MCF 10A (cell line): ENCODE measurements at regions not wholly inside any gene's neighbourhood (a gene's known extent, or its start where the extent isn't known, plus 50 kb on each side); places are given as distances from the start of the nearest gene placed in this dataset.

Source experiments
- BruUV-seq: library from RNA; stranded (reverse); fragments of 400-500 nt; replicated peaks from 2 replicates; lab custom pipeline; 2021; lab: Mats Ljungman, UMichigan
- CTCF ChIA-PET: fragments of 300-600 bp; sonication (Branson Sonifier 250); formaldehyde crosslinking; extraction: SDS; loops from one replicate; lab custom pipeline; 2021; ENCODE audit warnings: antibody characterized with exemption, inconsistent platforms; lab: Yijun Ruan, JAX
- POLR2A ChIA-PET: fragments of 300-600, 350-650 bp; sonication (Branson Sonifier 250); formaldehyde crosslinking; extraction: SDS; loops from one replicate; lab custom pipeline; 2020; ENCODE audit warnings: antibody characterized with exemption, inconsistent platforms; lab: Yijun Ruan, JAX
- DNase-seq: peaks from one replicate; pipeline ENCODE4 v3.0.0-alpha.2; 2018; ENCODE audit not compliant: unreplicated experiment
- H3K27ac Mint-ChIP-seq: one replicate; pipeline ENCODE4 v1.8.0; 2022; ENCODE audit warnings: mild to moderate bottlenecking, low read depth, mixed read lengths; ENCODE audit not compliant: unreplicated experiment
- H3K27me3 Mint-ChIP-seq: one replicate; pipeline ENCODE4 v1.8.0; 2022; ENCODE audit warnings: mixed read lengths; ENCODE audit not compliant: insufficient read depth, unreplicated experiment
- H3K36me3 Mint-ChIP-seq: one replicate; pipeline ENCODE4 v1.8.0; 2022; ENCODE audit warnings: mild to moderate bottlenecking, moderate library complexity, mixed read lengths; ENCODE audit not compliant: insufficient read depth, unreplicated experiment
- H3K4me1 Mint-ChIP-seq: one replicate; pipeline ENCODE4 v1.8.0; 2022; ENCODE audit warnings: mixed read lengths; ENCODE audit not compliant: insufficient read depth, unreplicated experiment
- H3K4me3 Mint-ChIP-seq: one replicate; pipeline ENCODE4 v1.8.0; 2022; ENCODE audit warnings: mild to moderate bottlenecking, moderate library complexity, mixed read lengths; ENCODE audit not compliant: unreplicated experiment
- H3K9me3 Mint-ChIP-seq: one replicate; pipeline ENCODE4 v1.8.0; 2022; ENCODE audit warnings: mixed read lengths; ENCODE audit not compliant: unreplicated experiment
- CTCF ChIP-seq: fragments of 200-600 bp; IDR thresholded peaks from one replicate; pipeline ENCODE4 v1.8.0; 2022; ENCODE audit warnings: antibody characterized with exemption, mild to moderate bottlenecking; ENCODE audit not compliant: unreplicated experiment
- intact Hi-C: fragments of 100-400 bp; cut with micrococcal nuclease; formaldehyde crosslinking; loops from 2 replicates; pipeline ENCODE4 v1.14.1; 2022

- no peak for DNase-seq
- no peak for TF ChIP-seq CTCF
- Mint-ChIP-seq H3K4me3 (no peak overlapping the region), H3K27ac (no peak overlapping the region), H3K4me1 (peaks cover 14% of the 10 kb centered on the region), H3K9me3 (no peaks in the 10 kb centered on the region), H3K27me3 (peaks cover 74% of the 10 kb centered on the region), H3K36me3 (no peaks in the 10 kb centered on the region)
- ChIA-PET POLR2A (no interaction called here), CTCF (no interaction called here)
- intact Hi-C loops: no loop called here
- no TSS peak for BruUV-seq
Observed at GRCh38 chr10:44056206-44056605, 328.7 kb downstream of the CXCL12 start.

- TF ChIP-seq CTCF: no peak
- no peak overlapping the region for H3K4me3 Mint-ChIP-seq
- intact Hi-C loops: no loop called here
- no peaks in the 10 kb centered on the region for H3K36me3 Mint-ChIP-seq
- ChIA-PET POLR2A (no interaction called here), CTCF (no interaction called here)
- no TSS peak for BruUV-seq
- H3K27me3 Mint-ChIP-seq: peaks cover 81% of the 10 kb centered on the region
- H3K9me3 Mint-ChIP-seq: no peaks in the 10 kb centered on the region
- H3K4me1 Mint-ChIP-seq: peaks cover 14% of the 10 kb centered on the region
- no peak overlapping the region for H3K27ac Mint-ChIP-seq
- no peak for DNase-seq
Observed at GRCh38 chr10:44054046-44054445, 330.9 kb downstream of the CXCL12 start.

- H3K4me1 Mint-ChIP-seq: peaks cover 14% of the 10 kb centered on the region
- DNase-seq: no peak
- H3K4me3 Mint-ChIP-seq: no peak overlapping the region
- no TSS peak for BruUV-seq
- CTCF ChIA-PET: no interaction called here
- no peak for TF ChIP-seq CTCF
- POLR2A ChIA-PET: no interaction called here
- H3K36me3 Mint-ChIP-seq: no peaks in the 10 kb centered on the region
- peaks cover 76% of the 10 kb centered on the region for H3K27me3 Mint-ChIP-seq
- intact Hi-C loops: no loop called here
- no peaks in the 10 kb centered on the region for H3K9me3 Mint-ChIP-seq
- no peak overlapping the region for H3K27ac Mint-ChIP-seq
Observed at GRCh38 chr10:44053391-44053790, 331.5 kb downstream of the CXCL12 start.

- Mint-ChIP-seq H3K4me1 (peaks cover 14% of the 10 kb centered on the region), H3K27ac (no peak overlapping the region), H3K36me3 (no peaks in the 10 kb centered on the region), H3K27me3 (peaks cover 73% of the 10 kb centered on the region), H3K9me3 (no peaks in the 10 kb centered on the region), H3K4me3 (no peak overlapping the region)
- POLR2A ChIA-PET: no interaction called here
- peak; percentile 72 for DNase-seq
- CTCF ChIA-PET: no interaction called here
- intact Hi-C loops: no loop called here
- BruUV-seq: no TSS peak
- no peak for TF ChIP-seq CTCF
Observed at GRCh38 chr10:44051584-44052385, 333.1 kb downstream of the CXCL12 start.
